GM19328 (cell line): ENCODE measurements at regions not wholly inside any gene's neighbourhood (a gene's known extent, or its start where the extent isn't known, plus 50 kb on each side); places are given as distances from the start of the nearest gene placed in this dataset.

ENCODE experiments used
- ATAC-seq: cut with Tn5 transposase; IDR thresholded peaks from one replicate; pipeline ENCODE4 v1.9.1; 2021; ENCODE audit warnings: mild to moderate bottlenecking, moderate library complexity; ENCODE audit not compliant: unreplicated experiment

DNA sequence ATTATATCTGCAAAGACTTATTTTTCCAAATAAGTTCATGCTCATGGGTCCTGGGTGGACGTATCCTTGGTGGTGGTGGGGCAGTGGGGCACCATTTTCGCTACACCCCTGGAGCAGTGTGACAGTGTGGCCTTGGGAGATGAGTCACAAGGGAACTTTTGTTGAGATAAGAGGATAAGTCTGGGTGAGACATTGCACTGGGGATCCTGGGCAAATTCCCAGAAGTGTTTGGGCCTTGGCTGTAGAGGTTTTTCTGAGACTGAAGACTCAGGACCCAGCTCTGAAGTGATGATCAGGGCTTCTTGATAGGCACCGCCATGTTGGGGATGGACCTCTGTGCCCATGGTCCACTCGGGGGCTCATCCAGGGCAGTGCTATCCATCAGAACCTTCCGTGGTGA is 149.4 kb downstream of the MACROH2A1 start:
- no peak for ATAC-seq

DNA sequence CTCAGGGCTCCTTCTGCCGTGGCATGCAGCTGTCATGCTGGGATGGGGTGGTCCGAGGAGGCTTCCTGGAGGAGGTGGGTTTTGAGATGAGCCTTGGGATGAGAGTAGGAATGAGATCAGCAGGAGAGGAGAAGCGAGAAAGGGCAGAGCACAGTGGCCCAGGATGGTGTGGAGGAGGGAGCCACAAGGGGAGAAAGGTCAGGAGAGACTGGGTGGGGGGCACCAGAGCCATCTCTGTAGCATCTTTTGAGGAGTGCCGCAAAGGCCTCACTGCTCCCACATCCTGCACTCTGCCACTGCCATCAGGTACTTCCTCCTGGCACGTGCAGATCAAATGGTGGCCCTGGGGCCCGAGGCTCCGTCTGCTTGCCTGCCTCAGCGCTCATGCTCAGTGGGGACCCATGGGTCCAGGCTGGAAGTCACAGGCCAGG is 150.2 kb downstream of the MACROH2A1 start:
- no peak for ATAC-seq

DNA sequence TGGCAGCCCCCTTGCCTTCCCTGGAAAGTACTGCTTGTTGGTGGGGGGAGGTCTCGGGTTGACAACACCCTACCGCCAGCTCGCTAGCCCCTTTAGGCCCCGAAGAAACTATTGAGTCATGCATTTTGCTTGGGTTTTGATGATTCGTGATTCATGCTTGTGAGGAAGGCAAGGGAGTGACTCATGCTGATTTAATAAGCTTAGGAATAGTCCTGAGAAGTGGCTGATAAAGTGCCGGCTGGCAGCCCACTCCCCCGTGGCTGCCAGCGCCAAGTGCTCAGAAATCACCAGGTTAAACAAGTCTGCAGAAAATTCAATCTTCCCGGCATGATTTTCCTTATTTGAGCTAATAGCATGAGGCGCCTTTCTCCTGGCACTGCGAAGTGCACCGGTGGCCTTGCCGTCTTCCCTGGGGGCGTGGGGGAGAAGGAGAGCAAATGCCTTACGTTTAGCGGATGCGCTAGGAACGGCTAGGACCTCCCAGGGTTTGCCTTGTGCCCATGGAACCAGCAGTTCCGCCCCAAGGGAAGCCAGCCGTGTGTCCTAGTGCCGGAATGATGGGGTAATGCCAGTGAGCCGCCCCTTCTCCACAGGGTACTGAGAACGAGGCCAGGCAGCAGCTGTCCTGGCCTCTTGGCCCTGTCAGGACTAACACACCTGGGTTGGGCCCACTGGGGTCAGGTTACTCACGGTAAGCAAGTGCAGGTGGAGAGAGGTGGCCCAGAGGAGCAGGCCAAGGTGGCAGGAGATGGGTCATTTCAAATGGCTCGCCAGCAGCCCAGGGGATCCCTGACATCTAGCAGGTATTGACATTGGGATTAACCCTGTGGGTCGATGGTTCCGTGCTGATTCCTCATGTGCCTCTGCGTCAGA is 151.9 kb downstream of the MACROH2A1 start:
- no peak for ATAC-seq

DNA sequence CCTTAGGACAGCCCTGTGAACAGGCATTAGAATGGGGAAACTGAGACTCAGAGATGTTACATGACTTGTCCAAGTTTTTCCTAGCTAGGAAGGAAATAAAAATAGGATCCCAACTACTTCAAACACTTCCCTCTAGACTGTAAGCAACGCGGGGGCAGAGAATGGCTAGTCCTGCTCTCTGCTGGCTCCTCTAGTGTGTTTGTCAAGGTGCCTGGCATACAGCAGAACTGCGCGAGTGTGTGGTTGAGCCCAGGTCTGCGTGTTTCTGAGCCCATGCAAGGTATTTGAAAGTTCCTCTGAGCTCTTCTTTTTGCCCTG is 152.5 kb downstream of the MACROH2A1 start:
- no peak for ATAC-seq

DNA sequence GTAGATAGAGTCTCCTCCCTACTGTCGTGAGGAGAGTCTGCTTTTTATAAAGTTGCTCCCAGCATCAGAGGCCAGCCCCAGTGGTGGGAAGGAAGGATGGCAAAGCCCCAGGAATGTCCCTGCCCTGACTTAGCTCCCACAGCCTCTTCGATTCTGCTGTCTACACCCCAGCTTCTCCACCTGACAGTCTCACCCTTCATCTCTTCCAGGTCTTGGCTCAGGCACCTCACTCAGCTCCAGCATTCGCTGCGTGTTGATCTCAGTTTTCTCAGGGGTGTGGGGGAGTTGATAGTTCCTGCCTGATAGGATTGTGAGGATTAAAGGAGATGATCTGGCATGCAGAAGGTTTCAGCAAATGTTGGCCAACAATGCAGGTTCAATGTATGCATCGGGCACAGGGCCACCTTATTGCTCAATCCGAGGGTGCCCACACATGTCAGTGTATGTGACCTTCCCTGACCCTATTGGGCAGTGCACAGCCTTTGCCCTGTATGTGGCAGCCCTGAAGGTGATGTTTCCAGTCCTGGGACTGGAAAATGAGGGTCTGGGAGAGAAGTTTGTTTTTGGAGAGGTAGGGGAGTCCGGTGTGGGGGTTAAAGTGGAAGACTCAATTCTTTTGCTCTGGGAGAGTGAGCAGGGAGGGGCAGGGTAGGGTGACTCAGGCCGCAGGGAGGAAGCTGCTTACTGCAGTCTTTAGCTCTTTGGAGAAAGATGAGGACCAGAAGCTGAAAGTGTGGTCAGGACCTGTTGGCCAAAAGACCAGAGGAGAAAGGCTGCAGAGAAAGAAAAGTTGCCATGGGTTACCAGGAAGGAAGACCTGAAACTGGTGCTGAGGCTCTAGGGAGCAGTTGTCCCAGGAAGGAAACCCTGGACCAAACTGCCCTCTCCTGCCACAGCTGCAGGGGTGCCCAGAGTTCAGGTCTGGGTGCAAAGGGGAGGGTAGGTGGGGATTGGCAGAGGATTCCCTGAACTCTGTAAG is 153.2 kb downstream of the MACROH2A1 start:
- no peak for ATAC-seq

DNA sequence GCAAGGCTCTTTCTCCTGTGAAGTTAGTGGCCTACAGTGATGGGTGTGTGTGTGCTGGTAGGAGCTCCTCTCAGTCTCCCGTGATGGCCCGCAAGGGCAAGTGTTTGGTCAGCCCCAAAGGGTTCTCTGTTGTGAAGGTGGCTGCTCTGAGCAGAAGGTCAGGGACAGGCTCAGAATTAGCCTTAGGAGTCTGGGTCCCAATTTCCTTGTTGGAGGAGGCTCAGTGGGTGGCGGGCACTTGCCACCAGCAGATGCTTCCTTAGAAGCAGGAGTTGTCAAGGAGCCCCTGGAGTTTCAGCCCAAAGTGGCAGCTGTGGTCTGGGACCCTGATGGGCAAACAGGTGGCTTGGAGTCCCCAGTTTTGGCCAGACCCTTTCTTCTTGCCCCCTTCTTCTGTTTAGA is 154.4 kb downstream of the MACROH2A1 start:
- ATAC-seq: no peak

DNA sequence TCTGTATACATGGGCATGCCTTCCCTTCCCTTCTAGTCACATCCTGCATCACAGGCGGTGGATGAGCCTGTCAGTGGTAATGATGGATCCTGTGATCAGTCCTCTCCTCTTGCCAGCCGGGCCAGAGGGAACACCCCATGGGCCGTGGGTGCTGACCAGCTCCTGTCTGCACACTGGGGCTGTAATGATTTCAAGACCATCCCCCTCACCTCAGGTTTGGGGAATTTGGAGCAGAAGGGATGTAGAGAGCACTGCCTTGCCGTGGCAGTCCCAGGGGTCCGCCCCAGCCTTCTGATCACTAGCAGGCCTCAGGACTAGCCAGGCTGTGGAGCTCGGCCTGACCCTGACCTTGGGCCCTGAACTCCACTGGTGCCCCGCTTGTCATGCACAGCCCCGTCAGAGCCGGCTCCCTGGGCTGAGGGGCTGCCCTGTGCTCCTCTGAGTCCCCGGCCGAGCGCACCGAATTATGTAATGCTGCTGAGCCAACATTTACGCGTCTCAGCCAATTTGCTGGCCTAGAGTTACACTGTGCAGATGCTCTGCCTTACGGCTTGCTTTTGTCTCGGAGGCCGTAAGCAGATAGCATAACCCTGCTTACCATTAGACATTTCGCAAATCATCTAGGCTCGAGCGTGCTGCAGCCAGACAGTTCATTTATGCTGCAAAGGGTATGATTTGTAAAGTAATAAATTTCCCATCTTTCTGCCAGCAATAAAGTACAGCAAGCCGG is 155.3 kb downstream of the MACROH2A1 start:
- ATAC-seq: no peak

DNA sequence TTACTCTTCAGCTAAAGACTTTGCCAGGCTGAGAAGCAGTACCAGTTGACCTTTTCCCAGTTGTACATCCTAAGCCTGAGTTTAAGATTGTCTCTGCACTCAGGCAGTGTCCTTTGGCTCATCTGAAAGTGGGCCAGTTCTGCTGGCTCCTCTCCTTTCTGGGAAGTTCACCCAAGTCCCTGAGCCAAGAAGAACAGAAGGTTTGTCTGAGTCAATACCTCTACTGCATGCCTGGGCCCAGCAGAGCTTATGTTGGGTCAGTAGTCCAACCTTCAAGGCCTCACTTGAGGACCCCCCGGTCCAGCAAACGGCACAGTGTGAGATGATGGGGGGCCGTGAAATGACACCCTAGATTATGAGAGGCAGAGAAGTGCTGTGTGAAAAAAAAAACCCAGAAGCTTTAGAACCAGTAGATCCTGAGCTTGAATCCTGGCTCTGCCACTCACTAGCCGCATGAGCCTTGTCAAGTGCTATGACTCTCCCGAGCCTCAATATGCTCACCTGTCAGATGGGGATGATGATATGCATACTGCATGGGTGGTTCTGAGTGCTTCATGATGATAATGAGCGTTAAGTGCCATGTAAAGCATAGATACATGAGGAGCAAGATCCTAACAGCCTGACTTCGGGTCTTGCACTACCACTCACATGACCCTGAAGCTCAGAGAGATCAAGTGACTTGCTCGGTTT is 156.0 kb downstream of the MACROH2A1 start:
- ATAC-seq: no peak

DNA sequence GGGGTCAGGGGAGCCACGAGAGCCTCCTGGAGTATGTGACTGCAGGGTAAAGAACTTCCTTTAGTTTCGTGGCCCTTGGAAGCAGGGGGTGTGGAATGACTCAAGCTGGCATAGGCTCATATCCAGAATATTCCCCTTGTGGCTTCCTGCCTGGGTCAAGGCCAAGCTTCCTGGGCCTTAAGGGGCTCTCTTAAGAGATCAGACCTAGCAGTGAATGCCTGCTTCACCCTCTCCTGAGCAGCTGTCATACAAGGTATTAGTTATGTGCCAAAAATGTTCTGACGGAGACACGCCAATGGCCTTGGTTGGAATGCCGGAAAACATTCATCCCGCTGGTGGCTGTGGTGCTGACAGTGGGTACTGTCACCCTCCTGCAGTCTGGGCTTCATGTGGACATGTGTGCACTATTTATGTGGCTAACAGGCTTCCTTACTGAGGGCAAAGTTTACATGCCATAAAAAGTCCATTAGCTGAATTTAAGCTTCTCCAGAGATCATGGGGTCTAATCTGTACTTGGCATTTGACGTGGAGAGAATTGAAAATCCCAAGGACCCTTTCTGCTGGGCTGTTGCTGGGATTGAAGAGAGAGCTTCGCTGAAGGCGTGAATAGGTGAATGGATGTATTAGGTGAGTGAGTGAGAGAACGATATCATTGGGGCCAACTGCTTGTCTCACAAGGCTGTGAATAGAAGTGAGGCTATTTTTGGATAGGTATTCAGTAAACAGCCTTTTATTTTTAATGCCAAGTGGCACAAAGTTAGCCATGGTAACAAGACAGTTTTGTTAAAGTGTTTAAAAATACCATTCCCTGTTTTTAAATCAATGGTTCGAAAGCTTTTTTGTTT is 156.8 kb downstream of the MACROH2A1 start:
- ATAC-seq: no peak

DNA sequence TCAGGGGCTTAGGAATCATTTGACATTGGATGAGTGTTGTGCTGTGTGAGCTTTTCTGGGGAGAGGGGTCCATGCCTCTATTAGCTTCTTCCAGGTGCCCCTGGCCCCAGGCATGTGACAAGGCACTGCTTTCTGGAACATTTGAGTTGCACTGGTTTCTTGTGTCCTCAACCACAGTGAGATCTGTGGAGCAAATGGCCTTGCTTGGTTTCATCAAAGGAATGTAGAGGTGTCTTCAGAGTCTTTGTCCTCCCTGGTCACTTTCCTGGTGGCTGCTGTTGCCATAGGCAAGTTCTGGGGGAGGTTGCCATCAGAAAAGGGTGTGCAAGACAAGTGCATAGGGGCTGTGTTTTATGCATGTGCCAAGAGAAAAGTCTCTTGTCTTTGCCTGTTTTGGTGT is 157.5 kb downstream of the MACROH2A1 start:
- ATAC-seq: no peak

DNA sequence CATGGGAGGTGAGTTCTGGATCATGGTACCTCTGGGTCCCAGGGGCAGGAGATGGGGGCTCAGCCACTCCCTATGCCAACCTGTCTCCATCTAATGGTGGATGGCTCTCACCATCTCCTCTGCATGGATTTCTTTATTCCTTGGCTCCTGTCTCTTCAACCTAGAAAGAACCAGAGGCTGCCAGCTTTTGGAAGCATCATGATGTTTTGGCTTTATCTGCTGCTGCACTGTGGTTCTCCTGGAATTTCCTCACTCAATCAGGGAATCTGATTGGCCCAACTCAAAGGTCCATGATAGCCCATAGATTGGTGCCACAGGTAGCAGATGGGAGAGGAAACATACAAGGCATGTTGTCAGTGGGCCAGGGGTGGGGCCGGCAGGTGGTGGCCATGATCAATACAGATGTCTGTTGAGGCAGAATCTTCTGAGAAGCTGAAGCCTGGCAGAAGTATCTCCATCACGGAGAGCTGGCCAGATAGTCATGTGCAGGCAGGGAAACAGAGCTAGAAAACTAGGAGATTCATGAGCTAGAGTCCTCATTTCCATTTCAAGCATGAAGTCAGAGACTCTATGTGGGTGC is 158.2 kb downstream of the MACROH2A1 start:
- ATAC-seq: no peak

DNA sequence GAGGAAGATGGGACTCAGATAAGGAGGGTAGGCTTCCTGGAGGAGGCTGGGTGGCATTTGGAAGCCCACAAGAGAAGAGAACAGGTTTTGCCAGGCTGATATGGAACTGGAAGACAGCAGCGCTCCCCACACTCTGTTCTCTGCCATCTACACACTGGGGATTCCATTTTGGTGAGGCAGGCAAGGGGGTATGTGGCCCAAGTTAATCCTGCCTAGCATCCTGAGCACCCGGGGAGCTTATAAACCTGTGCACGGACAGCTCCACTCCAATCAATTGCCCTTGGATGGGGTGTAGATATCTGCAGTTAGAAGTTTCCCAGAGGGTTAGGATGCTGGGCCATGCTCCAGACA is 158.8 kb downstream of the MACROH2A1 start:
- no peak for ATAC-seq

DNA sequence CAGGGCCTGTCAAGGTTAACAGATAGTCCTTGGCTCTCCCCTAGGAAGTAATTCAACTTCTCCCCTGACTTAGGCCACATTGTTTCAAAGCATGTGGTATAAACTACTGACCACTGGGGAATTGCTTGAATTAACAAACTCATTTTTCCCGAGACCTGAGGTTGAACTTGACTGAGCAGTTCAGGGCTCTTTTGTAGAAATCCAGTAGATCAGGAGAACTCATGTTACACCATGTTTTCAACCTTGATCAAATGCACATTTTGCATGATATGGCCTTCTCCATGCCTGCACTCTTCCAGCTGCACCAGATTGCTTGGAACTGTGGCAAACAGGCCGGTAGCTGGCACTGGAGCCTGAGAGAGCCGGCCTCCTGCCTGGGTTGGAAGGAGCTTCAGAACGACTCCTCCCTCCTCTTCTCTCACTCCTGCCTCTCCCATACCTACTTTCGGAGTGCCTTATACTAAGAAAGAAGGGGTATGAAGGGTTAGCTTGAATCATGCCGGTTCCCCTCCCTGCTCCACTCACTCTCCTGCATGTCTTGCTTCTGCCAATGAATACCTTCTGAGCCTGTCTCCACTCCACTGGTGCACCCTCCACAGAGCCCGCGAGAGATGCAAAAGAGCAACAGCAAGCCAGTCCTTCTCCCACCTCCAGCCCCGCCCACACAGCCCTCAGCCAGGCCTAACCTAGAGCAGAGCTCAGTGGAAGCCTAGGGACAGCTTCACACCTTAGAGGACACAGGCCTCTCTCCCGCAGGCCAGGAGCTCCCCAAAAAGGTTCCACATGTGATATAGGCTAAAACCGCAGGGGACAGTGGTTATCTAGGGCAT is 159.4 kb downstream of the MACROH2A1 start:
- ATAC-seq: no peak

DNA sequence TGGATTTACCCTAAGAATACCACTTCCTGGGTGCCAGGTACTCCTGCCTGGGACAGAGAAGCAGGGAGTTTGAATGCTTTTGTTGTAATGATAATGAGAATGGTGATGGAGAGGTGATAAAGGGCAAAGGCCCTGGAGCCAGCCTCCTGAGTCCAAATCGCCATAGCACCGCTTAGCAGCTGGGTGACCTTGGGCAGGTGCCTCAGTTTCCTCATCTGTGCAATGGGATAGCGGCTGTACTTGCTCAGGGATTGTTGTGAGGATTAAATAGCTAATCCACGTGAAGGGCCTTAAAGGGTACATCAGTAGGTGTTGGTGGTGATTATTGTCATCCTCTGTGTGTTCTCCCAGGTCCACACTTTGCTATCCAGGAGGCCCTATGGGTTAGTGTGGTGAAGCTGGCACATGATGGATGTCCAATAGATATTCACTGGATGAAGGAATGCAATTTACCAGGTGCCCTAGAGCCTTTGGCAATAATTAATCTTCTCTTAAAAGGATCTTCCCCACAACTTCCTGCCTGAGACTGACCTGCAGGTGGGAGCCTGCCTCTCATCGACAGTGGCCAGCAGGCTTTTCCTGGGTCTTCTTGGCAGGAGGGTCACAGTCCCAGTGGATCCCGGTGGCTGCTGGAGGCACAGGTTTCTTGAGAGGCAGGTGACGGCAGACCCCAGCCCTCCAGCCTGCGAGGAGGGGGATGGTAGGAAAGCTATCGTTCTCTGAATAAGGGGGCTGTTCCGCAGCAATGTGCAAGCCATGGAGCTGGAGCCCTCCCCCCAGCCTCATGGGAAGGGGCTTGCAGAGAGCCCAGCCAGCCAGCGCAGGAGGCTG is 160.2 kb downstream of the MACROH2A1 start:
- ATAC-seq: no peak

DNA sequence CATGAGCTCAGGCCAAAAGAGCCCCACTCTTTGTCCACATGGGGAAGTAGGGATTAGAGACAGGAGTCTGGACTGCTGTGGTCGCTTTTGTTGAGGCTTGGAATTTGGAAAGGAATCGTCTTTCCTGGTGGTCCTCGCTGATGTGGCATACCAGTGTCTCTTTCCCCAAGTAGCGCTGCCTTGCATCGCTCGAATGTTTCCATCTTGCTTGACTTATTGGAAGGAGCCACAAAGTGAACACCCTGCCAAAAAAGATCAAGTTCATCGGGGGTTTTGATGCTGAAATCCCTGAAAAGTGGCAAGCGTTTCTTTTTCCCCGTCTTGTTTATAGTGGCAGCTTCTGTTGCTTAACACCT is 161.3 kb downstream of the MACROH2A1 start:
- no peak for ATAC-seq

DNA sequence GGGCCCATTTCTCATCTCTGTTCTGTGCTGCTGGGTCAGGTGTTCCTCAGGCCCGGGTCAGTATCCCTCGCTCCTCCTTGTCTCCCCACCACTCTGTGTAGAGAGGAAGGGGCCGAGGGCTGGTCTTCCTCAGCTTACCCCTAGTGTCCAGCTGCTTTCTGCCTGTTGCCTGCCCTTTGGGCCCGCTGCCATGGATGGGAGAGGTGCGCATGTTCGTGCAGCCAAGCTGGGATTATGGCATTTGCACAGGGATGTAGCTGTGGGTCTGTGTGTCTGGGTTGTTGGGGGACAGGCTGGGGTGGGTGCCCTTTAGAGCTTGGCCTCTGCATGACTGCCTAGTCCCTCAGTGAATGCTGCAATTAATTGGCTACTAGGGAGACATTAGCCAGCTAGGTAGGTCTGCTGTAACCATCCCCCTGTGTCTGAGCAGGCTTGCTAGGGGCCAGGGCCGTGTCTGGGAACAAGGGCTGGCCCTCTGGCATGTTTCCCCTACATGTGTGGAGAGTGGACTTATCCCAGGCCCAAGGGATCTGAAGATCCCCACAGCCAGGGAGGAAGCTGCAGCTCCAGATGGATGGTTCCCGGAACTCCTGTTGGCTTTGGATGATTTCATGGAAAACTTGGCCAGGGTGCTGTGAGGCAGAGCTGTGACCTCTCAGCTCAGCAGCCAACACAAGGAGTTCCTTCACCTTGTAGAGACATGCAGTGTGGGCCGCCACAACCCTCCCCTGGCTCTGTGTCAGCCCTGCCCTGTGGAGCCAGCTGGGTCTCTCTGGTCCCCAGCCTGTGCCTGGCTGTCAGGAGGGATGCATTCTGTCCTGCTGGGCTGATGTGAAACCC is 161.9 kb downstream of the MACROH2A1 start:
- no peak for ATAC-seq
